Bronchial epithelial cell (primary cell): ENCODE measurements at regions not wholly inside any gene's neighbourhood (a gene's known extent, or its start where the extent isn't known, plus 50 kb on each side); places are given as distances from the start of the nearest gene placed in this dataset.

Experiments used
- DNase-seq: peaks from one replicate; pipeline ENCODE4 v3.0.0-alpha.2; 2010; ENCODE audit warnings: low read depth
- FAIRE-seq: peaks from 2 replicates; lab custom pipeline; 2011; peaks lifted over from hg19 to GRCh38; lab: Jason Lieb, UNC
- H3K27me3 ChIP-seq: 2 replicates; pipeline ENCODE4 v1.5.1; 2011; ENCODE audit warnings: low read length; ENCODE audit not compliant: control insufficient read depth, insufficient read depth
- H3K36me3 ChIP-seq: 2 replicates; pipeline ENCODE4 v1.5.1; 2011; ENCODE audit warnings: low read length; ENCODE audit not compliant: control insufficient read depth, insufficient read depth
- H3K4me3 ChIP-seq: 2 replicates; pipeline ENCODE4 v1.5.1; 2011; ENCODE audit warnings: mild to moderate bottlenecking, low read depth, low read length, control low read depth
- CTCF ChIP-seq: IDR thresholded peaks from 2 replicates; pipeline ENCODE4 v1.5.1; 2011; ENCODE audit warnings: mild to moderate bottlenecking, moderate library complexity, low read length, control low read depth, inconsistent platforms; ENCODE audit not compliant: insufficient read depth, severe bottlenecking

- FAIRE-seq, result no peak
- no peak overlapping the region for H3K4me3 ChIP-seq
- H3K36me3 ChIP-seq, result no peaks in the 10 kb centered on the region
- DNase-seq, result no peak
- H3K27me3 ChIP-seq, result no peaks in the 10 kb centered on the region
- no peak for TF ChIP-seq CTCF
Observed at GRCh38 chr18:11419338-11419737, 190.1 kb upstream of the SLC35G4 start.

- DNase-seq (no peak), FAIRE-seq (no peak)
- no peak for TF ChIP-seq CTCF
- H3K27me3 ChIP-seq, result no peaks in the 10 kb centered on the region
- no peaks in the 10 kb centered on the region for H3K36me3 ChIP-seq
- no peak overlapping the region for H3K4me3 ChIP-seq
Observed at GRCh38 chr18:11412811-11413210, 196.6 kb upstream of the SLC35G4 start.

- DNase-seq, result no peak
- H3K36me3 ChIP-seq, result no peaks in the 10 kb centered on the region
- H3K27me3 ChIP-seq, result no peaks in the 10 kb centered on the region
- H3K4me3 ChIP-seq, result no peak overlapping the region
- no peak for FAIRE-seq
- TF ChIP-seq CTCF, result no peak
Observed at GRCh38 chr18:11411048-11411447, 198.3 kb upstream of the SLC35G4 start.

GRCh38 chr18:11408555-11409065 is 200.8 kb upstream of the SLC35G4 start:
- H3K27me3 ChIP-seq, result no peaks in the 10 kb centered on the region
- DNase-seq (no peak), FAIRE-seq (no peak)
- H3K36me3 ChIP-seq, result no peaks in the 10 kb centered on the region
- no peak overlapping the region for H3K4me3 ChIP-seq
- no peak for TF ChIP-seq CTCF

GRCh38 chr18:11407940-11408339 is 201.5 kb upstream of the SLC35G4 start:
- FAIRE-seq (no peak), DNase-seq (no peak)
- no peak overlapping the region for H3K4me3 ChIP-seq
- TF ChIP-seq CTCF, result no peak
- H3K27me3 ChIP-seq, result no peaks in the 10 kb centered on the region
- H3K36me3 ChIP-seq, result no peaks in the 10 kb centered on the region

GRCh38 chr18:11405804-11406203 is 203.6 kb upstream of the SLC35G4 start:
- no peaks in the 10 kb centered on the region for H3K27me3 ChIP-seq
- no peak for DNase-seq
- no peak for FAIRE-seq
- H3K4me3 ChIP-seq, result no peak overlapping the region
- no peaks in the 10 kb centered on the region for H3K36me3 ChIP-seq
- no peak for TF ChIP-seq CTCF
